HepG2 (cell line): ENCODE measurements at regions not wholly inside any gene's neighbourhood (a gene's known extent, or its start where the extent isn't known, plus 50 kb on each side); places are given as distances from the start of the nearest gene placed in this dataset.
A peak's percentile ranks its signal among the peaks of the same experiment; 100 is the strongest.

Experiments used
- ATAC-seq: fragments of 200-7000 bp; cut with Tn5 transposase; 3 replicates; pipeline ENCODE4 v1.9.1; 2020; ENCODE audit warnings: mild to moderate bottlenecking, moderate library complexity
- BruUV-seq: library from RNA; stranded (reverse); fragments of 400-500 nt; replicated peaks from 2 replicates; lab custom pipeline; 2021; lab: Mats Ljungman, UMichigan
- CTCF ChIA-PET: fragments of 300-600 bp; formaldehyde crosslinking; extraction: SDS; loops from one replicate; lab custom pipeline; 2021; ENCODE audit warnings: low total read pairs, inconsistent platforms, low intra/inter-chr PET ratio; lab: Yijun Ruan, JAX
- POLR2A ChIA-PET: fragments of 350-600 bp; sonication (Branson Sonifier 250); formaldehyde crosslinking; loops from one replicate; lab custom pipeline; 2020; ENCODE audit warnings: antibody characterized with exemption, inconsistent platforms; lab: Yijun Ruan, JAX
- DNase-seq: peaks from one replicate; pipeline ENCODE4 v3.0.0-alpha.2; 2015; ENCODE audit warnings: low spot score
- FAIRE-seq: peaks from 3 replicates; lab custom pipeline; 2011; peaks lifted over from hg19 to GRCh38; lab: Jason Lieb, UNC
- H2AFZ ChIP-seq: one replicate; pipeline ENCODE4 v1.6.1; 2011; ENCODE audit warnings: low read length, inconsistent platforms
- H3K27ac ChIP-seq: fragments of 300-600 bp; 3 replicates; pipeline ENCODE4 v1.8.0; 2011; ENCODE audit warnings: mixed run types, mild to moderate bottlenecking, mixed read lengths, low read length, inconsistent platforms; ENCODE audit not compliant: insufficient read depth; ENCODE audit errors: extremely low read length
- H3K27me3 ChIP-seq, 2 experiments: fragments of 200-600 bp in 1 of 2; 2 replicates in 1 of 2; 3 replicates in 1 of 2; pipeline versions ENCODE4 v1.6.0 to v1.8.0; 2011; ENCODE audit warnings: low read length in 2 of 2, mild to moderate bottlenecking in 2 of 2, moderate library complexity in 2 of 2, inconsistent platforms in 1 of 2; ENCODE audit not compliant: insufficient read depth in 2 of 2, control insufficient read depth in 1 of 2
- H3K36me3 ChIP-seq, 2 experiments: fragments of 200-600 bp in 1 of 2; replicated peaks in 1 of 2; 2 replicates in 1 of 2; 3 replicates in 1 of 2; pipeline versions ENCODE4 v1.5.1 to v1.8.0; 2011; ENCODE audit warnings: low read length in 2 of 2, inconsistent platforms in 1 of 2; ENCODE audit not compliant: insufficient read depth in 2 of 2, control insufficient read depth in 1 of 2
- H3K4me1 ChIP-seq: 2 replicates; pipeline ENCODE4 v1.5.1; 2012; ENCODE audit warnings: low read length, inconsistent platforms; ENCODE audit not compliant: insufficient read depth
- H3K4me2 ChIP-seq: 2 replicates; pipeline ENCODE4 v1.6.0; 2011; ENCODE audit warnings: low read depth, low read length, inconsistent platforms
- H3K4me3 ChIP-seq, 3 experiments: fragments of 200-600 bp in 1 of 3; sonication (generic), shearing (Covaris generic) in 1 of 3; replicated peaks in 1 of 3; 2 replicates each; pipeline ENCODE4 v1.5.1; 2011 to 2016; ENCODE audit warnings: low read length in 3 of 3, inconsistent platforms in 2 of 3, low read depth in 2 of 3, mild to moderate bottlenecking in 2 of 3, control low read depth in 1 of 3, mixed read lengths in 1 of 3; ENCODE audit not compliant: insufficient read depth in 1 of 3
- H3K79me2 ChIP-seq: one replicate; pipeline ENCODE4 v1.6.1; 2011; ENCODE audit warnings: low read length, inconsistent platforms; ENCODE audit not compliant: insufficient read depth
- H3K9ac ChIP-seq: 2 replicates; pipeline ENCODE4 v1.6.0; 2011; ENCODE audit warnings: mild to moderate bottlenecking, low read depth, low read length, inconsistent platforms; ENCODE audit not compliant: insufficient read depth
- H3K9me3 ChIP-seq: 2 replicates; pipeline ENCODE4 v1.5.1; 2012; ENCODE audit warnings: mild to moderate bottlenecking, low read length
- H4K20me1 ChIP-seq: 2 replicates; pipeline ENCODE4 v1.6.0; 2011; ENCODE audit warnings: inconsistent platforms, mild to moderate bottlenecking, low read length, moderate library complexity; ENCODE audit not compliant: insufficient read depth
- EHMT2 ChIP-seq: fragments of 200-600 bp; sonication (generic); IDR thresholded peaks from 2 replicates; pipeline ENCODE4 v1.7.0; 2017; ENCODE audit warnings: antibody characterized with exemption, low read depth, low read length, borderline replicate concordance
- KAT7 ChIP-seq: IDR thresholded peaks from 2 replicates; pipeline ENCODE4 v1.6.1; 2018; ENCODE audit warnings: borderline replicate concordance, missing compliant biosample characterization
- KLF15 ChIP-seq: sonication (generic); formaldehyde crosslinking; IDR thresholded peaks from 2 replicates; pipeline ENCODE4 v1.8.1; 2023; ENCODE audit warnings: borderline replicate concordance, mild to moderate bottlenecking, inconsistent platforms, missing genetic modification reagents, mixed read lengths
- MAFK ChIP-seq, 2 experiments: IDR thresholded peaks in 1 of 2; conservative IDR thresholded peaks in 1 of 2; 2 replicates each; pipeline ENCODE4 v1.6.1; 2011; ENCODE audit warnings: improper control_type of control experiment in 2 of 2, low read length in 2 of 2
- MATR3 ChIP-seq: sonication (generic); formaldehyde crosslinking; IDR thresholded peaks from 2 replicates; pipeline ENCODE4 v1.4.0; 2020; ENCODE audit warnings: missing genetic modification reagents
- MTA1 ChIP-seq: sonication (generic); formaldehyde crosslinking; IDR thresholded peaks from 2 replicates; pipeline ENCODE4 v1.4.0; 2020; ENCODE audit warnings: missing genetic modification reagents, mild to moderate bottlenecking, borderline replicate concordance
- NFYC ChIP-seq: IDR thresholded peaks from 2 replicates; pipeline ENCODE4 v1.6.1; 2016; ENCODE audit warnings: missing genetic modification reagents, missing compliant biosample characterization
- RORA ChIP-seq: sonication (generic); formaldehyde crosslinking; IDR thresholded peaks from 2 replicates; pipeline ENCODE4 v1.5.0; 2020; ENCODE audit warnings: mild to moderate bottlenecking, missing genetic modification reagents, moderate library complexity
- SRY ChIP-seq: sonication (generic); formaldehyde crosslinking; IDR thresholded peaks from 2 replicates; pipeline ENCODE4 v1.8.0; 2022; ENCODE audit warnings: mild to moderate bottlenecking, missing genetic modification reagents
- ZNF34 ChIP-seq: sonication (generic); formaldehyde crosslinking; IDR thresholded peaks from 2 replicates; pipeline ENCODE4 v1.4.0; 2020; ENCODE audit warnings: mild to moderate bottlenecking, missing genetic modification reagents, borderline replicate concordance
- WGBS: methylation state at CpG from one replicate; pipeline ENCODE4 v1.1.6; 2017; ENCODE audit warnings: low lambda C conversion rate; 5-methylcytosine and 5-hydroxymethylcytosine counted together
- in situ Hi-C: cut with HindIII; loops from 2 replicates; pipeline ENCODE4 v1.10.0; 2017; ENCODE audit warnings: low pct_unique_long_range_greater_than_20kb; ENCODE audit not compliant: extremely low pct_ligation_motif_present
- intact Hi-C: fragments of 100-400 bp; cut with micrococcal nuclease; formaldehyde crosslinking; loops from one replicate; pipeline ENCODE4 v1.10.0; 2022; ENCODE audit not compliant: unreplicated experiment
- TF ChIP-seq, protein P1 (sequence below): IDR thresholded peaks from 2 replicates; pipeline ENCODE4 v1.6.1; 2016

DNA sequence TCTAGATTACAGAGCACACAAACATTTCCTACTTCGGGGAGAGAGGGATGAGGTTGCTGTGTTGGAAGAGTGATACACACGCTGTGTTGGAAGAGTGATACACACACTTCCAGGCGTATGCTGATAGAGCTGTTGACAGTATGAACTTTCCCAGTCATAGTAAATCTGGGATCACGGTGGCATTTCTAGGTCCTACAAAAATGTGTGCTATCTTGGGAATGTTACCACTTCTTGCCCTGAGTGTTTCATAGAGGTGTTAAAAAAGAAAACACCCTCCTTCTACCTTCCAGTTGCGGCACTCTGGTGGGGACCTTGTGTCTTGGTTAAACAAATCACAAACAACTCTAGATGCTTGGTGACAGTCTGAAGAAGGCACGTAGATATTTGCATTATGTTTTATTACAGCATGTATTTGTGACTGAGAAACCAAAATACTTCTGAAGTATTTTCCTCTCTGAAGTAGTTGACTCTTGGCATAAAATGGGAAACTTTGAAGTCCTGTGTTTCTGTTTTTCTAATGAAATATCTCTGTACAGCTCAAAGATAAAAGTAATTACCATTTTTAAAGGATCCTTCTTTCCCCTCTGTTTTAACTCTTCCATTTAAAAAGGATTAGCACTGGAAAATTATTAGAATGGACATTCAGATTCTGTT, 52.5 kb downstream of the ARHGAP35 start:
- no peak for ATAC-seq
- TF ChIP-seq KLF15: no peak
- TF ChIP-seq RORA (CRISPR knock-in tag): no peak
- TF ChIP-seq, protein P1, sequence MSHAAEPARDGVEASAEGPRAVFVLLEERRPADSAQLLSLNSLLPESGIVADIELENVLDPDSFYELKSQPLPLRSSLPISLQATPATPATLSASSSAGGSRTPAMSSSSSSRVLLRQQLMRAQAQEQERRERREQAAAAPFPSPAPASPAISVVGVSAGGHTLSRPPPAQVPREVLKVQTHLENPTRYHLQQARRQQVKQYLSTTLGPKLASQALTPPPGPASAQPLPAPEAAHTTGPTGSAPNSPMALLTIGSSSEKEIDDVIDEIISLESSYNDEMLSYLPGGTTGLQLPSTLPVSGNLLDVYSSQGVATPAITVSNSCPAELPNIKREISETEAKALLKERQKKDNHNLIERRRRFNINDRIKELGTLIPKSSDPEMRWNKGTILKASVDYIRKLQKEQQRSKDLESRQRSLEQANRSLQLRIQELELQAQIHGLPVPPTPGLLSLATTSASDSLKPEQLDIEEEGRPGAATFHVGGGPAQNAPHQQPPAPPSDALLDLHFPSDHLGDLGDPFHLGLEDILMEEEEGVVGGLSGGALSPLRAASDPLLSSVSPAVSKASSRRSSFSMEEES: no peak
- TF ChIP-seq MAFK (conservative IDR thresholded peaks at IDR 0.05 in 1 of 2, IDR thresholded peaks at IDR 0.05 in 1 of 2; ENCODE audit: low read length in 2 of 2): no peak
- no peak for TF ChIP-seq ZNF34
- TF ChIP-seq EHMT2: no peak
- no peak for TF ChIP-seq MTA1 (CRISPR knock-in tag)
- TF ChIP-seq NFYC (CRISPR knock-in tag): no peak
- no peak for TF ChIP-seq SRY
- no peak for TF ChIP-seq MATR3
- no peak for TF ChIP-seq KAT7 (CRISPR knock-in tag)
- no TSS peak for BruUV-seq
- peaks cover 85% of the 10 kb centered on the region for H3K79me2 ChIP-seq
- WGBS: 78% methylated on average over 6 of the region's 6 CpGs
- H3K36me3 ChIP-seq: peaks cover 0 to under 1% of the 10 kb centered on the region in 2 experiments; a peak in 2 of 5 replicates
- H3K4me1 ChIP-seq: peaks cover 57% of the 10 kb centered on the region
- intact Hi-C loops (no loop called here), in situ Hi-C loops (no loop called here)
- H2AFZ ChIP-seq: no peak overlapping the region
- ChIA-PET CTCF (no interaction called here), POLR2A (no interaction called here)
- DNase-seq: no peak
- no peak for FAIRE-seq
- H3K9ac ChIP-seq: no peak overlapping the region
- H3K27ac ChIP-seq: peak overlapping the region; percentile 20
- H4K20me1 ChIP-seq: peaks cover 32% of the 10 kb centered on the region; the same call in 1 of the 2 replicates
- H3K4me2 ChIP-seq: no peak overlapping the region
- H3K27me3 ChIP-seq: no peaks in the 10 kb centered on the region
- no peak overlapping the region for H3K4me3 ChIP-seq
- H3K9me3 ChIP-seq: no peaks in the 10 kb centered on the region
